ENCODE measurements at regions not wholly inside any gene's neighbourhood (a gene's known extent, or its start where the extent isn't known, plus 50 kb on each side); places are given as distances from the start of the nearest gene placed in this dataset.

DNA sequence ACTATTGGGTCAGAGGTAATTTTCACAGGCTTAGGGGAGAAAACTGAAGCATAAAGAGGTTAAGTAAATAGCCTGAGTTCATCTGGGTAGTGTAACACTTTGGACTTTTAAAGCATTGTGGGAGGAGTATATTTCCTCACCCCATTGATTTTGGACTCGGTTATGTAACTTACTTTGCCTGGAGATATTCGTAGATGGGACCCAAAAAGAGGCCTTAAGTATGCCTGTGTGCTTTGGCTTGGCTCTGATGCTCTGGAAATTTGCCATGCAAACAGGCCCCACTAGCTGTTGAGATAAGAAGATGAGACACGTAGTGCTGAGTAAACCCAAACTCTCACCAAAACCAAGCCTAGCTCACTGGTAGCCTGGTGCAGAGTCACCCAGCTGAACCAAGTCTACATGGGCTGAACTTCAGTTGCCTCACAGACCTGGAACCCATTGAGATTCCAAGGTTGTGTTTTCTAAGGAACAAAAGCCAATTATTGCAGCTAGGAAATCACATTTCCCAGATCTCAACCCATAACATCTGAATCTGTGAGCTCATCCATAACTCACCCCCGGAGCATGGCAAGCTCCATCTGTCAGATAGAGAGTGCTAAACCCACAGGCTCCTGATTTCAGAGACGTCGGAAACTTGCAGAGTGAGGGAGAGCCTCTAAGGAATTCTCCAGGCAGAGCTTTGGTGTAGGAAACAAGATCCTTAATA lies 536.0 kb upstream of the C16orf82 start:
- no peak for DNase-seq (ENCODE audit: low spot score in 2 of 2)
- Mint-ChIP-seq H3K4me3 (no peak overlapping the region), H3K4me1 (no peaks in the 10 kb centered on the region), H3K27ac (ENCODE audit: low read depth) (no peak overlapping the region), H3K27me3 (peaks cover 19% of the 10 kb centered on the region), H3K36me3 (ENCODE audit: insufficient read depth) (no peaks in the 10 kb centered on the region), H3K9me3 (peaks cover 5% of the 10 kb centered on the region)
- ATAC-seq (replicated peaks; ENCODE audit: extremely low read depth, poor library complexity, severe bottlenecking), result no peak

- H3K27me3 Mint-ChIP-seq, result peaks cover 19% of the 10 kb centered on the region
- DNase-seq (ENCODE audit: low spot score in 2 of 2), result no peak
- no peak overlapping the region for H3K4me3 Mint-ChIP-seq
- no peaks in the 10 kb centered on the region for H3K36me3 Mint-ChIP-seq (ENCODE audit: insufficient read depth)
- H3K27ac Mint-ChIP-seq (ENCODE audit: low read depth), result no peak overlapping the region
- H3K4me1 Mint-ChIP-seq, result no peaks in the 10 kb centered on the region
- no peak for ATAC-seq (replicated peaks; ENCODE audit: extremely low read depth, poor library complexity, severe bottlenecking)
- H3K9me3 Mint-ChIP-seq, result peaks cover 5% of the 10 kb centered on the region
Observed at GRCh38 chr16:26531290-26531730, 535.4 kb upstream of the C16orf82 start.

DNA sequence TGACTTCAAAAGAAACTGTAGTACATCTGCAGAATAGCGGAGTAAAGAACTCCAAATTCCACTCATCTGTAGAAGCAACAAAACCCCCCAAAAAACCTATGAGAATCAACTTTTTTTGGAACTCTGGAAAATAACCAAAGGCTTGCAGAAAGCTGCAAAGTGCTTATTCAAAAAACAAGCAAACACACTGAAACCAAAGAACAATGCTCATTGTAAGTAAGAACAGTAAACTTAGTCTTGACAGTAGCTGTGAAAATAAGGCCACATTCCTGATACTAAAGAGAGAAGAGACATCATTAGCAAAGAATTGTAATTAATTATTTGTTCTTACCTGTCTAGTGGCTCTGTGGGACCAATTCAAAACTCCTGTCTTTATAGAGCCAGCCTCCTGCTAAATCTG lies 534.3 kb upstream of the C16orf82 start:
- Mint-ChIP-seq H3K27ac (ENCODE audit: low read depth) (no peak overlapping the region), H3K4me1 (no peaks in the 10 kb centered on the region), H3K27me3 (peaks cover 14% of the 10 kb centered on the region), H3K4me3 (no peak overlapping the region), H3K9me3 (peaks cover 2% of the 10 kb centered on the region), H3K36me3 (ENCODE audit: insufficient read depth) (no peaks in the 10 kb centered on the region)
- DNase-seq (ENCODE audit: low spot score in 2 of 2) (no peak), ATAC-seq (replicated peaks; ENCODE audit: extremely low read depth, poor library complexity, severe bottlenecking) (no peak)

DNA sequence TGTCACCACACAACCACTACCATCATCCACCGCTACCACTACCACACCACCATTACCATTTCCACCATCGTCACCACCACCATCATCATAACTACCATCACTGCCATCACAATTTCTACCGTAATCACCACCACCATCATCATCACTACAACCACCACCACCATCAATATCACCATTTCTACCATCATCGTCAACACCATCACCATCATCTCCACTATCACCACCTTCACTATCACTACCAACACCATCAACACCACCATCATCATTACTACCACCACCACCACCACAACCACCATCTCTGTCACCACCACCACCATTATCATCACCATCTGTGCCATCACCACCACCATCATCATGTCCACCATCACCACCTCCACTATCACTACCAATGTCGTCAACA lies 524.5 kb upstream of the C16orf82 start:
- H3K27ac Mint-ChIP-seq (ENCODE audit: low read depth), result no peak overlapping the region
- H3K4me1 Mint-ChIP-seq, result no peaks in the 10 kb centered on the region
- H3K9me3 Mint-ChIP-seq, result no peaks in the 10 kb centered on the region
- ATAC-seq (replicated peaks; ENCODE audit: extremely low read depth, poor library complexity, severe bottlenecking) (no peak), DNase-seq (ENCODE audit: low spot score in 2 of 2) (no peak)
- no peak overlapping the region for H3K4me3 Mint-ChIP-seq
- peaks cover 2% of the 10 kb centered on the region for H3K36me3 Mint-ChIP-seq (ENCODE audit: insufficient read depth)
- H3K27me3 Mint-ChIP-seq, result no peaks in the 10 kb centered on the region

GRCh38 chr16:26546573-26546972 lies 520.2 kb upstream of the C16orf82 start:
- no peak for DNase-seq (ENCODE audit: low spot score in 2 of 2)

DNA sequence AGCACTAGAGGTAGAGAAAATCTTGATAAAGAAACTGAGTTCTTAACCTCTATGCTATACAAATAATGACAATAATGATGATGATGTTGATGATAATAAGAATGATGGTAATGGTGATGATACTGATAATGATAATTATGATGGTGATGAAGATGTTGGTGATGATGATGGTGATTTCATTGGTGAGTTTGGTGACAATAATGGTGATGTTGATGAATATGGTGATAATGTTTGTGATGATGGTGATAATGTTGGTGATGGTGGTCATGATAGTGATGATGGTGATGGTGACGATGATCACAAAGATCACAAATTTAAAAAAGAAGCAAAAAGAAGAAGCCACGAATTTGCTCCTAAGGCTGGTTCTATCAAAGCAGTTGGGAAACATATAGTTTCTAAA lies 519.0 kb upstream of the C16orf82 start:
- Mint-ChIP-seq H3K4me1 (no peaks in the 10 kb centered on the region), H3K4me3 (no peak overlapping the region), H3K27ac (ENCODE audit: low read depth) (no peak overlapping the region), H3K27me3 (peaks cover 8% of the 10 kb centered on the region), H3K36me3 (ENCODE audit: insufficient read depth) (no peaks in the 10 kb centered on the region), H3K9me3 (no peaks in the 10 kb centered on the region)
- ATAC-seq (replicated peaks; ENCODE audit: extremely low read depth, poor library complexity, severe bottlenecking) (no peak), DNase-seq (ENCODE audit: low spot score in 2 of 2) (no peak)

More at GRCh38 chr16:26546573-26546972, 520.2 kb upstream of the C16orf82 start:
- no peaks in the 10 kb centered on the region for H3K36me3 Mint-ChIP-seq (ENCODE audit: insufficient read depth)
- no peaks in the 10 kb centered on the region for H3K27me3 Mint-ChIP-seq
- H3K4me1 Mint-ChIP-seq, result no peaks in the 10 kb centered on the region
- no peak for ATAC-seq (replicated peaks; ENCODE audit: extremely low read depth, poor library complexity, severe bottlenecking)
- no peak overlapping the region for H3K27ac Mint-ChIP-seq (ENCODE audit: low read depth)
- H3K9me3 Mint-ChIP-seq, result no peaks in the 10 kb centered on the region
- H3K4me3 Mint-ChIP-seq, result no peak overlapping the region

- H3K4me3 Mint-ChIP-seq, result no peak overlapping the region
- ATAC-seq (replicated peaks; ENCODE audit: extremely low read depth, poor library complexity, severe bottlenecking), result no peak
- no peak for DNase-seq (ENCODE audit: low spot score in 2 of 2)
- peaks cover 8% of the 10 kb centered on the region for H3K27me3 Mint-ChIP-seq
- H3K36me3 Mint-ChIP-seq (ENCODE audit: insufficient read depth), result no peaks in the 10 kb centered on the region
- H3K27ac Mint-ChIP-seq (ENCODE audit: low read depth), result no peak overlapping the region
- no peaks in the 10 kb centered on the region for H3K9me3 Mint-ChIP-seq
- H3K4me1 Mint-ChIP-seq, result no peaks in the 10 kb centered on the region
Observed at GRCh38 chr16:26550111-26550610, 516.6 kb upstream of the C16orf82 start.

DNA sequence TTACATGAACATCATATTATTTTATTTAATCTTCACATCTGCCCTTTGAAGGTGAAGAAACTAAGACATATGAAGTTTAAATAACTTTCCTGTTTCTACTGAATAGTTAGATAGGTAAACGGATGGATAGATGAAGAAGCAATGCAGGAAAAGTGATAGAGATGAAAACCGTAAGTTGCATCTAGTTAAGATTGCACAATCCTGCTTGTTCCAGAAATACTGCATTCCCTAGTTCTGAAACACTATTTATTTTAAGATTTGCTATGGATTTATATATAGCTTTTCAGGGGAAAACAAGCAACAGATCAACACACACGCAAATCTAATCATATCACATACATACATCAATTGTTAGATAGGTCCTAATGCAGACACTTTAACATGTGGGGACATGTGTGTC lies 512.7 kb upstream of the C16orf82 start:
- Mint-ChIP-seq H3K4me3 (no peak overlapping the region), H3K27me3 (peaks cover 18% of the 10 kb centered on the region), H3K27ac (ENCODE audit: low read depth) (no peak overlapping the region), H3K4me1 (no peaks in the 10 kb centered on the region), H3K36me3 (ENCODE audit: insufficient read depth) (no peaks in the 10 kb centered on the region), H3K9me3 (no peaks in the 10 kb centered on the region)
- DNase-seq (ENCODE audit: low spot score in 2 of 2) (no peak), ATAC-seq (replicated peaks; ENCODE audit: extremely low read depth, poor library complexity, severe bottlenecking) (no peak)

DNA sequence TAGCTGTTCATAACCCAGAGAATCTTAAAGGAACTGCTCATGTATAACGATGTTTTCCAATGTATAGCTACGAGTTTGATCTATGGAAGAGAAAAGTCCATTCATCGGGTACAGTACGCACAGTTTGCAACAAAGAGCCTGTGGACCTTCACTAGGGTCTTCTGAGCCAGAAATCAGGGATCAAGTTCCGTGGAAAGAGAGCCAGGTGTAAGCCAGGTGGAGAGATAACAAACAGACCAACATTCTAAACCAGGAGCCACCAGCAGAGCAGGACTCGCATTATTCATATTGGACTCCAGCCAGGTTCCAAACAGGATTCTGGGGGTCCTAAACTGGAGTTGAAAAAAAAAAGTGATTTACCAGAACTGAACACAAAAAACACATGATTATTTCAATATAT lies 505.4 kb upstream of the C16orf82 start:
- H3K4me3 Mint-ChIP-seq, result no peak overlapping the region
- DNase-seq (ENCODE audit: low spot score in 2 of 2) (no peak), ATAC-seq (replicated peaks; ENCODE audit: extremely low read depth, poor library complexity, severe bottlenecking) (no peak)
- H3K4me1 Mint-ChIP-seq, result no peaks in the 10 kb centered on the region
- H3K36me3 Mint-ChIP-seq (ENCODE audit: insufficient read depth), result no peaks in the 10 kb centered on the region
- no peaks in the 10 kb centered on the region for H3K9me3 Mint-ChIP-seq
- peaks cover 55% of the 10 kb centered on the region for H3K27me3 Mint-ChIP-seq
- no peak overlapping the region for H3K27ac Mint-ChIP-seq (ENCODE audit: low read depth)

DNA sequence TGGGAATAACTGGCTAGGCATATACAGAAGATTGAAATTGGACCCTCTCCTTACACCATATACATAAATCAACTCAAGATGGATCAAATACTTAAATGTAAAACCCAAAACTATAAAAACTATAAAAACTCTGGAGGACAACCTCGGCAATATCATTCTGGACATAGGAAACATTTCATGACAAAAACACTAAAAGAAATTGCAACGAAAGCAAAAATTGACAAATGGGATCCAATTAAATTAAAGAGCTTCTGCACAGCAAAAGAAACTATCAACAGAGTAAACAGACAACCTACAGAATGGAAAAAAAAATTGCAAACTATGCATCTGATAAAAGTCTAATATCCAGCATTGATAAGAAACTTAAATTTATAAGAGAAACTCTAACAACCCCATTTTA lies 503.7 kb upstream of the C16orf82 start:
- no peak for DNase-seq (ENCODE audit: low spot score in 2 of 2)
- Mint-ChIP-seq H3K36me3 (ENCODE audit: insufficient read depth) (no peaks in the 10 kb centered on the region), H3K27me3 (peaks cover 55% of the 10 kb centered on the region), H3K4me1 (no peaks in the 10 kb centered on the region), H3K9me3 (no peaks in the 10 kb centered on the region), H3K4me3 (no peak overlapping the region), H3K27ac (ENCODE audit: low read depth) (no peak overlapping the region)
- ATAC-seq (replicated peaks; ENCODE audit: extremely low read depth, poor library complexity, severe bottlenecking), result no peak

DNA sequence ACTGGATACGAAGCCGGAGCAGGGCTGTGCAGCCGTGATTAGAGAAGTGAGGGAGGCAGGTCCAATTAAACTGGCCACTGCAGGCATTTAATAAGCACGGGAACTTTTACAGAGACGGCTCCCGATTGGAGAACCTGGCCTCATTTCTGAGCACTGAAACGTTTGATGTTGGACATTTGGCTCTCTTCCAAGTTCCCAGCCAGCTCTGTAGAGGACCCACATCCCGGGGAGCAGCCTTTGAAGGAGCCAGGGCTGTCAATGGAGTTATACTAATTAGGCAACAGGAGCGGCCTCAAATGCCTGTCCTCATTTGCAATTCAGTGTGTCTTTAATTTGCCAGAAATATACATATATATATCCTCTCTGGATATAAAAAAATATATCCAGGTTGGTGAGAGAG lies 499.4 kb upstream of the C16orf82 start:
- no peak overlapping the region for H3K4me3 Mint-ChIP-seq
- peaks cover 24% of the 10 kb centered on the region for H3K27me3 Mint-ChIP-seq
- no peak for ATAC-seq (replicated peaks; ENCODE audit: extremely low read depth, poor library complexity, severe bottlenecking)
- no peaks in the 10 kb centered on the region for H3K9me3 Mint-ChIP-seq
- H3K27ac Mint-ChIP-seq (ENCODE audit: low read depth), result no peak overlapping the region
- no peaks in the 10 kb centered on the region for H3K4me1 Mint-ChIP-seq
- no peak for DNase-seq (ENCODE audit: low spot score in 2 of 2)
- H3K36me3 Mint-ChIP-seq (ENCODE audit: insufficient read depth), result peaks cover 2% of the 10 kb centered on the region

DNA sequence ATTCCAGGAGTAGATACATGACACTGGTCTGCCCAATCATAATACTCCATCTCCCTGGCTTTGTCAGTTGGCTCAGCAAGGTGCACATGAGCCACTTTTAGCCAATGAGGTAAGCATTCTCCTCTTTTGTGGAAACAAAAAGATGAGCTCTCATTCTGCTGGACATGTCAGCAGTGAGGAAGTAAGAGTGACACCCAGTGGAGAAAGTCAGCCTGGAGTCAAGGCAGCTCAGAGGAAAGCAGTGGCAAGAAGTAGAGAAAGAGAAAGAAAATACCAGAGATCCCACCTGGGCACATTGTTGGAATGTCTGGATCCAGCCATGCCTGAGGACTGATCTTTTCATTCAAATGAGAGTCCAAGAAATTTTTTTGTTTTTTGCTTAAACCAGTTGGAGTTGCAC lies 496.9 kb upstream of the C16orf82 start:
- Mint-ChIP-seq H3K27me3 (peaks cover 14% of the 10 kb centered on the region), H3K4me1 (no peaks in the 10 kb centered on the region), H3K4me3 (no peak overlapping the region), H3K27ac (ENCODE audit: low read depth) (no peak overlapping the region), H3K36me3 (ENCODE audit: insufficient read depth) (peaks cover 2% of the 10 kb centered on the region), H3K9me3 (no peaks in the 10 kb centered on the region)
- no peak for DNase-seq (ENCODE audit: low spot score in 2 of 2)
- ATAC-seq (replicated peaks; ENCODE audit: extremely low read depth, poor library complexity, severe bottlenecking), result no peak

DNA sequence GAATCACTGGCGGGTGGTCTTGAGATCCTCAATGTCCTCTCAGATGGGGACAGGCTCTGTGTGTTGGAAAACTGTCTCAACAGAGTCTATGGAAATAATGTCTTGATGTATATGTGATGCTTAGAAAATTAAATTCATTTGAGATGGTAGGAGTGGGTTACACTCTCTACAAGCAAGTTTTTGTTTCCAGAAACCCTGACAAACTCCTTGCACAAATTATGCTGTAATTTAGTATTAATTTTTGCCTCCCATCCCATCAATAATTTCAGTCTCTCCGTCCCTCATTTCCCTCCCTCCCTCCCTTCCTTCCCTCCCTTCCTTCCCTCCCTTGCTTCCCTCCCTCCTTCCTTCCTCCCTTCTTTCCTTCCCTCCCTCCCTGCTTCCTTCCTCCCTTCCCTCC lies 488.0 kb upstream of the C16orf82 start:
- Mint-ChIP-seq H3K27ac (ENCODE audit: low read depth) (no peak overlapping the region), H3K9me3 (no peaks in the 10 kb centered on the region), H3K27me3 (peaks cover 8% of the 10 kb centered on the region), H3K4me3 (no peak overlapping the region), H3K36me3 (ENCODE audit: insufficient read depth) (no peaks in the 10 kb centered on the region), H3K4me1 (no peaks in the 10 kb centered on the region)
- DNase-seq (ENCODE audit: low spot score in 2 of 2), result no peak
- no peak for ATAC-seq (replicated peaks; ENCODE audit: extremely low read depth, poor library complexity, severe bottlenecking)

All from central memory CD8-positive, alpha-beta T cell (primary cell).